Neutrophil (primary cell): ENCODE measurements at regions not wholly inside any gene's neighbourhood (a gene's known extent, or its start where the extent isn't known, plus 50 kb on each side); places are given as distances from the start of the nearest gene placed in this dataset.

Experiments
- H3K27ac ChIP-seq: fragments of 200-600 bp; sonication (generic); 2 replicates; pipeline ENCODE4 v1.5.1; 2016; ENCODE audit warnings: mild to moderate bottlenecking, moderate library complexity
- H3K27me3 ChIP-seq: fragments of 200-600 bp; sonication (generic); 2 replicates; pipeline ENCODE4 v1.6.0; 2016; ENCODE audit warnings: mild to moderate bottlenecking
- H3K36me3 ChIP-seq: fragments of 200-600 bp; sonication (generic); 2 replicates; pipeline ENCODE4 v1.5.1; 2017
- H3K4me1 ChIP-seq, 2 experiments: fragments of 200-600 bp in 1 of 2; sonication (generic) in 1 of 2; 1 replicate in 1 of 2; 2 replicates in 1 of 2; pipeline versions ENCODE4 v1.5.1 to v1.6.1; 2013 to 2016; ENCODE audit warnings: low read depth in 1 of 2, low read length in 1 of 2, mild to moderate bottlenecking in 1 of 2, moderate library complexity in 1 of 2; ENCODE audit not compliant: control insufficient read depth in 1 of 2, insufficient read depth in 1 of 2
- H3K4me3 ChIP-seq, 2 experiments: fragments of 200-600 bp in 1 of 2; sonication (generic) in 1 of 2; 1 replicate in 1 of 2; 2 replicates in 1 of 2; pipeline ENCODE4 v1.5.1; 2013 to 2016; ENCODE audit warnings: low read depth in 1 of 2, low read length in 1 of 2, mild to moderate bottlenecking in 1 of 2, moderate library complexity in 1 of 2
- H3K9me3 ChIP-seq: fragments of 200-600 bp; sonication (generic); 2 replicates; pipeline ENCODE4 v1.5.1; 2016
- CTCF ChIP-seq: fragments of 200-600 bp; sonication (generic); IDR thresholded peaks from 2 replicates; pipeline ENCODE4 v1.5.1; 2016; ENCODE audit warnings: antibody characterized with exemption

- Histone ChIP-seq H3K36me3 (no peaks in the 10 kb centered on the region), H3K4me3 (no peak overlapping the region), H3K4me1 (no peaks in the 10 kb centered on the region), H3K27ac (no peak overlapping the region), H3K27me3 (no peaks in the 10 kb centered on the region), H3K9me3 (no peaks in the 10 kb centered on the region)
- TF ChIP-seq CTCF, result no peak
These were observed 115.5 kb downstream of the CCDC59 start for GRCh38 chr12:82242729-82243128.

- Histone ChIP-seq H3K36me3 (no peaks in the 10 kb centered on the region), H3K4me1 (no peaks in the 10 kb centered on the region), H3K27me3 (no peaks in the 10 kb centered on the region), H3K4me3 (no peak overlapping the region), H3K9me3 (no peaks in the 10 kb centered on the region), H3K27ac (no peak overlapping the region)
- TF ChIP-seq CTCF, result no peak
These were observed 132.3 kb downstream of the CCDC59 start for GRCh38 chr12:82225871-82226270.

- H3K27me3 ChIP-seq, result no peaks in the 10 kb centered on the region
- no peak overlapping the region for H3K27ac ChIP-seq
- H3K4me1 ChIP-seq, result no peaks in the 10 kb centered on the region
- no peak overlapping the region for H3K4me3 ChIP-seq
- H3K36me3 ChIP-seq, result no peaks in the 10 kb centered on the region
- H3K9me3 ChIP-seq, result no peaks in the 10 kb centered on the region
- TF ChIP-seq CTCF, result no peak
These were observed 134.8 kb downstream of the CCDC59 start for GRCh38 chr12:82223426-82223825.

GRCh38 chr12:82216475-82216874 lies 141.7 kb downstream of the CCDC59 start:
- Histone ChIP-seq H3K9me3 (no peaks in the 10 kb centered on the region), H3K36me3 (no peaks in the 10 kb centered on the region), H3K4me3 (no peak overlapping the region), H3K27ac (no peak overlapping the region), H3K27me3 (no peaks in the 10 kb centered on the region), H3K4me1 (no peaks in the 10 kb centered on the region)
- TF ChIP-seq CTCF, result no peak

GRCh38 chr12:82213761-82214160 lies 144.4 kb downstream of the CCDC59 start:
- H3K4me3 ChIP-seq, result no peak overlapping the region
- no peak for TF ChIP-seq CTCF
- H3K4me1 ChIP-seq, result no peaks in the 10 kb centered on the region
- no peaks in the 10 kb centered on the region for H3K36me3 ChIP-seq
- no peak overlapping the region for H3K27ac ChIP-seq
- no peaks in the 10 kb centered on the region for H3K9me3 ChIP-seq
- H3K27me3 ChIP-seq, result no peaks in the 10 kb centered on the region

GRCh38 chr12:82210882-82211281 lies 147.3 kb downstream of the CCDC59 start:
- Histone ChIP-seq H3K9me3 (no peaks in the 10 kb centered on the region), H3K27ac (no peak overlapping the region), H3K36me3 (no peaks in the 10 kb centered on the region), H3K4me3 (no peak overlapping the region), H3K4me1 (no peaks in the 10 kb centered on the region), H3K27me3 (no peaks in the 10 kb centered on the region)
- TF ChIP-seq CTCF, result no peak
